ENCODE measurements at regions not wholly inside any gene's neighbourhood (a gene's known extent, or its start where the extent isn't known, plus 50 kb on each side); places are given as distances from the start of the nearest gene placed in this dataset.

DNA sequence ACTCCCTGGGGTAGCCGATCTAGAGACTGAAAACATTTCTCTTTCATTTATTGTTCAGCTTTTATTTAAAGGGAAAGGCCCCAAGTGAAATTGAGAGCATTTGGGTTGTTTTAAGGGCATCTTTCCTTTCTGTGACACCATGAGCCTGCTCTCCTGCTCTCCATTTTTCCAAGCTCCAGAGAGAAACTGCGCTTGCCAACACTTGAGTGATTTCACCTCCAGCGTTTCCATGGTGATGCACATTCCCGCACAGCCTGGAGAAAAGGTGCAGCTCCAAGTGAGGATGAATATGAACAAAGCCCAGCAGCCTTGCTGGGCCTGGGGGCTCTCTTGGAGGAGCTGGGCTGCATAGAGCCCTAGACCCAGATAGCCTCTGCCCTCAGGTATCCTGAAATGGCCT, 159.2 kb upstream of the PPP2R3A start:
- DNase-seq = no peak

DNA sequence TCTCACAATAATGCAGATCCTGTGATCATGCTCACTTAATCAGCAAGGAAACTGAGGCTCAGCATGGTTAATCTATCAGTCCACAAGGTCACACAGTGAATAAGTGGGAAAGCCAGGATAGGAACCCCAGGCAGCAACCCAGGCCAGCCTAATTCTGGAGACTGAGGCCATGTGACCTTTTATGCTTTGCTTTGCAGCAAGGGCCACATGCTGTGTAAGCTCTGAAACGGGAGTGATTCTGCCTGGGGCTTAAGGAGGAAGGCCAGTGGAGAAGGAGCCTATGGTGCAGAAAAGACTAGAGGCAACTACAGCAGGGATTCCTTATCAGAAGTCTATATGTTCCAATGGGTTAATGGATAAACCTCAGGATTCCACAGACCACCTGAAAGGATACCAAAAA, 157.6 kb upstream of the PPP2R3A start:
- DNase-seq = no peak

DNA sequence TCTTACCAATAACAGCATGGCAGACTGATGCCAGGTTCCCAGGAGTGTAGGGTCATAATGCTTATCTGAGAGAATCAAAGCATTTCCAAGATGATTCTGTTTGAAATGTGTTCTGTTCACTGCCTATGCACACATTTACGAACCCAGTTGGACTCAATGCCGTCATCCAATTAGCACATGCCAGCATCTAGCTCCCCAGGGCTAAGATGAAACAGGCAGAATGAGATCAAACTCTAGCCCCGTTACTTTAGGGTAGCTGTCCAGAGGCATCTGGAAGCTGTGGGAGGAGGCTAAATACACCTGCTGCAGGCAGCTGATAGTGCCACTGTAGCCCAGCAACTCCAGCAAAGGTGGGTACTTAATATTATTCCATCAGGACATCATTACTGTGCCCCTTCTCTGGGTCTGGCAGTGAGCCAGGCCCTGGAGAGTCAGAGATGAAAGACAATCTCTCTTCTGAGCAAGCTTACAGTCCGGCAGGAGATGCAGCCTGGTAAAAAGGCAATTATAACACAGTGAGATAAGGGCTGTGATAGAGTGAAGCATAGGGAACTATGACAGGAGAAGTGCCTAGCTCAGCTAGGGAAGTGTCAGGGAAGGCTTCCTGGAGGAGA, 156.4 kb upstream of the PPP2R3A start:
- no peak for DNase-seq

DNA sequence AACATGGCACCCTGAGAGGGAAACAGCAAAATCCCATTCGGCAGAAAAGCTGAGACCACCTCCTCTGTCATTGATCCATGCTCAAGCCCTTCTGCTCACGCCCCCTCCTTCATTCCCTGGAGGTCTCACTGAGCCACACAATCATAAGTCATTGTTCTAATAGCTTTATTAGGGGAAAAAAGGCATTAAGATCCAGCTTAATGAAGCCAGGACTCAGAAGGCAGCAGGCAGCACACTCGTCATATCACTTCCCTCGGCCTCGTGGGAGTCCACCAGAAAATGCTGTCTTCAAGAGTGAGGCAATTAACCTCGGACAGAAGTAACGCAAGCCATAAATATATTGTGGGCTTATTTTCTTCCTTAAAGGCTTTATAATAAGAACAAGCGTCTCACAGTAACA, 153.9 kb upstream of the PPP2R3A start:
- no peak for DNase-seq

DNA sequence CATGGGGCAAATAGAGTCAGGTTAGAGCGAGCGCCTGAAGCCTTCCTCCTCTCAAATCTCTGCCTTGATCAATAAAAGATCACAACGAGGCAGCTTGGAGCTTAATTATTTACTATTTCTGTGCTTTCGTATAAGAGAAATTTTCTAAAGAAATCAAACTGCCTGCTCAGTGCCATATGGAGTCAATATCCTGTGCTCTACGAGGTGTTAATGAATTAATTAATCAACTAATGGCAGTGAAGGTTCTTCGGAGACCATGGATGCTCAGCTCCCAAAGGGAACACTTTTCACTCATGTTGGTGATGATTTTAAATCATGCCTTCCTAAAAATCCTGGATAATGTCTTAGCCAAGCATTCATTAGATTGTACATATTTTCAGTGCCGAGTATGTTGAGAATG, 153.5 kb upstream of the PPP2R3A start:
- DNase-seq = no peak

DNA sequence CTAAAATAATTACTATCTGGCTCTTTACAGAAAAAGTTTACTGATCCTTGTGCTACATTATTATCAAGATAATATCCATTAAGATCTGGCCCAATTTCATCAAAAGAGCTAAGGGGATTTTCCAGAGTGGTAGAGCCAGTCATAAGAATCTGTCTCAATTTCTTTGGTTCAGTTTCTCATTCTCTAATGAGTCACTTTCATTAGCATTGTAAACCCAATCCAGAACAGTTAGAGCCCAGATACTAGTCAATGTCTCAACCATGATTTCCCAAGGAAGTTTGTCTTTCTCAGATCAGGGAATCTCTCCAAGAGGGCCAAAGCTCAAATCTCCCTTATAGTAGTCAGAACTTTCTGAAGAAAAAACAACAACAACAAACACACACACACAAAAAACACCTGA, 131.1 kb upstream of the PPP2R3A start:
- DNase-seq = no peak

DNA sequence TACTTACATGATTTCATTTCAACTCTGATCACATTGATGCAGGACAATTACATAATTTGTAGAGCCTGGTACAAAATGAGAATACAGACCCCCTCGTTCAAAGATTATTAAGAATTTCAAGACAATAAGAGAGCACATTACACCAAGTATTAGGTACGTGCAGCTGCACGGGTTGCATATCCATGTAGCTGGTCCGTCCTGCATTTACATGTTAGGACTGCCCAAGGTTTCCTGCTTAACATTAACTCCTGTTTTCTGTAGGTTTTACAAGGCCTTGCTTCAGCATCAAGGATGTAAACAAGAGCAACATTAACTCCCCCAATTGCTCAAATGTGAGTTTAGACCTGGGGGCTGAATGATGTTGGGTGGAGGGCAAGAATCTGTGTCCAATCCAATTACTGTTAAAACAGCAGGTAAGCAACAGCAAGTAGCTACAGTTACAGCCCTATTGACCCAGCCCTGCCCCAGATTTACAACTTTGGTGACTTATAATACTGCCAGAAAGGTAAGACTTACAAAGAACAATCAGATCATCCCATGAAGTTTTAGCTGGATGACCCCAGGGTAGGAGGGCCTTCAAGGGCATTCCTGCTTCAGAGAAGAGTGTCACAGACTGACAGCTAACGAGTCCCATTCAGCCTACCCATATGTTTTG, 127.4 kb upstream of the PPP2R3A start:
- DNase-seq = no peak

DNA sequence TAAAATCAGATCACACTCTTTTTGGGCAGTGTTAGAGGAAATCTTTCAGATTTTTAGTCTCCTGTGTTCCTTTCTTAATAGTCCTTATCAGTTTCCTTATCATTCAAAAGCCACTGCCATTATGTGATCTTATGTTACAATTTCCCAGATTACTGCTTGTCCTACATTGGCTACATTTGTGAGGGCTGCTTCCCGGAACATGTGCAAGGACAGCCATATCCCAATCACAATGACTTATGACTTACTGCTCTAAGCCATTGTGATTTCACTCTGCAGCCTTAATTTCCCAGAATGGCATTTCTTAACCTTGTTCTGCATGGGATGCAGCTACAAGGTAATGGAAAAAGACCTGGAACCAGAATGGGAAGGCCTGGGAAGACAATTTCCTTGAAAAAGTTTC, 125.1 kb upstream of the PPP2R3A start:
- no peak for DNase-seq

DNA sequence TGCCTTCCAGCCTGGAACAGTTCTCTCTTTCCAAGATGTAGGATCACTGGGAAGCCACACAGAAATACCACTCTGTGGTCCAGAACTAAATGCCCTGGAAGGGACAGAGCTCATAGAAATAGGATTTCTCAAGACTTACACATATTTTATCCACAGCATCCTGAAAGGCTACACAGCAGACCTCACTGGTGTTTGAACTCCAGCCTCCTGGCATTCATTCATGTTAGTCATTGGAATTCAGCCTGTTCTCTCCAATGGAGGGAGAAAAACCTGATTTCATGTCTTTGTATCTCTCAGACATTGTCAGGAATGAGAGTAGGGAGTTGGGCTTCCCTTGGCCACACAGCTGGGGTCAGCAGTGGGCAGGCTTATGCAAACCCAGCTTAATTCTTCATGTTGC, 121.1 kb upstream of the PPP2R3A start:
- DNase-seq = no peak

DNA sequence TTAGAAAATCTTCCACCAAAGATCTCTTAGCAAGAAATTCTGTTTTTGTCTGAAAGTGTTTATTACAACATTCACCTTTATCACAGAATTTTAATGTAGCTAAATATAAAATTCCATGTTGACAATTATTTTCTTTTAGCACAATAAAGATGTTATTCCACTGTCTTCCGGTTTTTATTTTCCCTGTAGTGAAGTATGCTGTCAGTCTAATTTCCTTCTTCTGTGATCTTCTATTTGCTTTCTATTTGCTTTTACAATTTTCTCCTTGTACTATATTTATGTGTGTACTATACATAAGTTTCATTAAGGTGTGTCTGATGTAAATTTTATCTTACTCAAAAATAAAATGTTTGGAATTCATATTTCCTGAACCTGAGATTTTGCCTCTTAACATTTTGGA, 117.5 kb upstream of the PPP2R3A start:
- DNase-seq = no peak

DNA sequence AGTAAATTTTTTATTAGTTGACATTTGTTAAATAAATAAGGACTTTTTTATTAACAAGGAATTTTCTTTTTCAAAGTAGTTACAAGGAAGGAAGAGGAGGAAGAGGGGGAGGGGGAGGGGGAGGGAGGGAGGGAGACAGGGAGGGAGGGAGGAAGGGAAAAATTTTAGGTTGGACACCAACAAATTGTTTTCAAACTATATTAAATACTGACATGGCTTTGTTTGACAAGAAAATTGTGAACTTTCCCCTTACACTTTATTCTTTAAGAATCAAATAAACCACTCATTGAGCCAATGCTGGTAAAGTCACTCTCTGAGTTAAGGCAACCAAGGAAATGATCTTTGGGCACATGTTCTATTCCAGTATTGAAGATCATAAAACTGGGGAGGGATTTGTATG, 115.7 kb upstream of the PPP2R3A start:
- DNase-seq = no peak

DNA sequence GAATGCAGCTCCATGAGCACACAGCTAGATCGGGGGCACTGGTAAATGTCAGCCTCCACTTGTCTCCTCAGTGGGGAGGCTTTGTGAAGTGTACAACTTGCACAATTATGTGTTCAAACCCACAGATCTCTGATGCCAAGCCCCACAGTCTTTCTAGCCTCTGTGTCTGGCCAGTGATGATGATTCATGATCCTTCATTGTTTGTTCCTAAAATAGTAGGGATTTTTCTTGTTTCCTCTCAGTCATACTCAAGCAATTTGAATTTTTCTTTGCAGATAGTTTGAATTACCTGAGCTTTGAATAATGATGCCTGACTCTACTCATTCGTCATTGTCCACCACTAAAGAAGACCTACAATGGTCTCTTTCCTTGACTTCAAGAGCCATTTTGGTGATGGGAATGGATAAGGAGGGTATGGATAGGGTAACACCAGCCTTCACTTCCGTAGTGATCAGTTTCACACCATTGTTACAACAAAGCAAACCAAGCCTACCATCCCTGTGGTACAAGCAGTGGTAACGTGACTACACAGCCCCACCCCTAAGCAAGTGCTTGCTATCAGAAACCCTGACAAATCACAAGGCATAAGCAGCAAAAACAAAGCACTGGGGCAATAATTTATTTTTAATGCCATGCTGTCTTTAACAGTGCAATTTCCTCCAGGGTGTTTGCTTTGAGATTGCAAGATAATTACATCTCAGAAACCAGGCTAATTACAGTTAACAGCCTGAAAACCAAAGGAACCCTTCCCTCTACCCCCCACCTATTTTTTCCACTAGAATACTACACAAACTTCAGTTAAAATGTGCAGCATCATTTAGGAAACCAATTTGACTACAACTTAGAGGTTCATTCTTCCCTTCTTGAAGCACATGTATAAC, 114.1 kb upstream of the PPP2R3A start:
- DNase-seq = no peak

DNA sequence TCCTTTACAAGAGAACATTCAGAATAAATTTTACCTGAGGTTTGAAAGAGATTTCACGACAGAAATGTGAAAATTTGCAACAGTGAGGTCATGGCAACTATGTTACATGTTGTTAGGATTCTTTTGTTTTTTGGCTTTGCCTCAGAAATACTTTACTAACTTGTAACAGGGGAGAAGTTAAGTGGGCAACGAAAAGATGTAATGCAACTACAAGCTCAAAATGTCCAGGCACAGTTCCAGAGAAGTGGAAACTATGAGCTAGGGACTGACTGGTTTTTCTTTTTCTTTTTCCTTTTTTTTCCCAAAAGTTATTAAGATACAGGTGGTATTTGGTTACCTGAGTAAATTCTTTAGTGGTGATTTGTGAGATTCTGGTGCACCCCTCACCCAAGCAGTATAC, 111.5 kb upstream of the PPP2R3A start:
- no peak for DNase-seq

DNA sequence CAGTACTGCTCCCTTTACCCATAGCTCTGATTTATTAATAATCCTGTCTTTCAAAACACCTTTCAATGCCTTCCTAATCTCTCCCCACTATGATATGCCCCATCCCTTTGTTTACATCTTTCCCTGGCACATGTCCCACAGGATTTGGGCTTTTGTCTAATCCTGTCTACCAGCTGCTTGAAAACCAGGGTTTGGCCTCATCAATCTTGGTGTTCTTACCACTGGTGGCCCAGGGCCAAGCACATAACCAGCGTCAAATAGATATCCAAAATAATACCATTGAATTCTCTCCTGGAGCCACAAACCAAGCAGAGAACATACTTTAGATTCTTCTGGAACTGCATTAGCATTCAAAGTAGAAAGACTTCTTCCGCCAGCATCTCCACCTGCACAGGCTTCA, 104.8 kb upstream of the PPP2R3A start:
- no peak for DNase-seq

DNA sequence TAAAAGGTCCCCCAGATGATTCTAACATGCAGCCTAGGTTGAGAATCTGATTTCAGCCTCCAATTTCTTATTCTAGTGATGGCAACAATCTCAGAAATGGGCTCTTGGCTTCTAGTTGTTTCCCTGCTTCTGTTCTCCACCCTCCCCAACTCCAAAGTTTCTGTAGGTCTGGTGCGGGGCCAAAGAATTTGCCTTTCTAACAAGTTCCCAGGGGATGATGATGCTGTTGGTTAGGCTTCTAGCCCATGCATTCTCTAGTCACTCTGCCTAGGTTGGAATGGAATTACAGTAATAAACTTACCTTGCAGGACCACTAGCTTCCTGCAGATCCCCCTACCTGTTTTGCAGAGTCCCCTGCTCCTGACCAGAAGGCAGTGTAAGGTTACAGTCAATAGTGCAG, 103.2 kb upstream of the PPP2R3A start:
- DNase-seq = no peak

DNA sequence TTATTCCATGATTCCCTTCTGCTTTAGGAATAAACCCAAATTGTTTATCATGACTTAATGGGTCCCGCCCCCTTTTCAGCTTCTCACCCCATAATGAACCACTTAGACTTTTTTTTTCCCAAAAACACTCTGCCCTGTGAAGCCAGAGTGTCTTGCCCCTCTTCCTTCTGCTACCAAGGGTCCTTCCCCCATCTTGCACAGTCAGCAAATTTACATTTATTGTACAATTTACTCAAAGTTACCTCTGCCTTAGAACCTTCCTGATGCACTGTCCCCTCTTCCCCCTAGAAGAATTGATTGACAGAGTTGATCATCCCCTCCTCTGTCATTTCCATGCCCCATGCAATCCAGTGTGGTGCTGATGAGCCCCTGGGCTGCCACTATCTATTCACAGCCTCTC, 101.5 kb upstream of the PPP2R3A start:
- no peak for DNase-seq

DNA sequence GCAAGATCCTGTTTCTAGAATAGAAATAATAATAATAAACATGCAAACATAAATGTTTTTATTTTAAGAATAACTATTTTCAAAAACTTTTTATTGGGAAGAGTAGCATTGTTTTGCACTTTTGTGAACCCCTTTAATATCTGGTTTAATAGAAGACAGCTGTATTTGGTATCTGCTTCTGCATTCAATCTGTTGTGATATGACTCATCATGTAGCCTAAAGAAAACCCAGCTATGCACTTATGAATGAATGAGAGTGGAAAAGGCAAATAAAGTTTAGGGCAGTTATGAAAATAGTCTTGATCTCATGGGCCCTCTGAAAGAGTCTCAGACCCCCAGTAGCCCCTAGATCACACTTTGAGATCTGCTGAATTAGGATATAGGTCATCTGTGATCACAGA, 100.4 kb upstream of the PPP2R3A start:
- no peak for DNase-seq

DNA sequence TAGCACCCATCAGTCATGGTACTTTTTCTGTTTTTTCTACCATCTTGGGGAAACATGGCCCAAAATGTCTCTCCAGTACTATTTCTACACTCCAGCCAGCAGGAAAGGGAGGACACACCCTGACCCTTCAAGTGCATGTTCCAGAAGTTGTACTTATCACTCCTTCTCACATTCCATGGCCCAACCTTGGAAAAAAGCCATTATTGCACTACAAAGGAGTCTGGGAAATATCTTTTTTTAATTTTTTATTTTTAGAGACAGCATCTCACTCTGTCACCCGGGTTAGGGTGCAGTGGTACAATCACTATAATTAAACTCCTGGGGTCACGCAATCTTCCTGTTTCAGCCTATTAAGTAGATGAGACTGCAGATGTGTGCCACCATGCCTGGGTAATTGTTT, 100.0 kb upstream of the PPP2R3A start:
- DNase-seq = no peak

DNA sequence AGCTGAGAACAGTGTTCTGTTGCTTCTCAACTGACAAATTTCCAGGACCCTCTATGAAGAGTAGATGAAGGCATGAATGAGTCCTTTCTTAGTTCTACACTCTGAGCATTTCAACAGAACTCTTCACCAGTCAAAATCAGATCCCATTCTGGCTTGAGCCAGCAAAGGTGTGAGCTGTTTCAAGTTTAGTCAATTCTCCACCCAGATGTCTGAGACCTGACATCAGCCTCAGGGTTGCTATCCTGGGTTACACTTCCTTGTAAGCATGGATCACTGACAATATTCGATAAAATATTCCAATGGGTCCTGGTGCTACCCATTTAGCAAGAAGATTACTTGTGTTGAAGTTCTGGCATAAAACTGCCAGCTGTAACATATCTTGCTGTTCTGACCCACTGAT, 97.6 kb upstream of the PPP2R3A start:
- no peak for DNase-seq

DNA sequence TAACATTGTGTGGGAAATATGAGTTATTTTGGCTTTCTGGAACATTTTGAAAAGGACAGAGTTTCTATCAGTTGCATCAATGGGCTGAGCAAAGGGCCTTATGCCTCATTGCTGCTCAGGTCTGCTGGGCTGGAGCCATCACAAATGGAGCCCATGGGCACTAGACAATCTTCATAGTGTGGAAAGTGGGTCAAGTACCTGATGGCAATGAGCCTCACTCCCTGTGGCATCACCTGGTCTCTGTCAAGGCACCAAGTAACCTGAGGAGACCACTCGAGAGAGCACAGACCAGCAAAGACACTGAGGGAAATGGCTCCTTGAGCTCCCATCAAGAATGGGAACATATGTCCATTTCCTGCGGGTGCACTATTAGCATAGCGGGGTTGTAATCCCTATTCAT, 96.7 kb upstream of the PPP2R3A start:
- DNase-seq = no peak

DNA sequence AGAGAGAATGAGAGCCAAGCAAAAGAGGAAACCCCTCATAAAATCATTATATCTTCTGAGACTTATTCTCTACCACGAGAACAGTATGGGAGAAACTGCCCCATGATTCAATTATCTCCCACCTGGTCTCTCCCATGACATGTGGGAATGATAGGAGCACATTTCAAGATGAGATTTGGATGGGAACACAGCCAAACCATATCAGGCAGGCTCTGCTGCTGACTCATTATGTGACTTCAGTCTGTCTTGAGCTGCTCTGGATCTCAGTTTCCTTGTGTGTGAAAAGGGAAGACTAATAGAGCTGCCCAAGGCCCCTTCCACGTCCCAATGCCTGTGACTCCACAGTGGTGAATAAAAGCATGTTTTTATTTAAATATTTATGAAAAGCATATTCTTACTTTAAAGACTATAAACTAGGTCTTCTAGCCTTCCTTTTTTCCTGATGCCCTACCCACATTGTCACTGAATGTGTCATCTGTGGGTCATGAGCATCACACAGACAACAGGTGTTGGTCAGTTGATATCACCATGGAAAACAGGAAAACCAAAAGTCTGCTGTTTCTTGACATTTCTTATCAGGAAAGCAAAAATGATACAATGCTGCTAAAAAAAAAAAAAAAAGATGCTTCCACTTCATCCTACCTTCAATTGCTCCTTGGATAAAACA, 96.0 kb upstream of the PPP2R3A start:
- DNase-seq = no peak

DNA sequence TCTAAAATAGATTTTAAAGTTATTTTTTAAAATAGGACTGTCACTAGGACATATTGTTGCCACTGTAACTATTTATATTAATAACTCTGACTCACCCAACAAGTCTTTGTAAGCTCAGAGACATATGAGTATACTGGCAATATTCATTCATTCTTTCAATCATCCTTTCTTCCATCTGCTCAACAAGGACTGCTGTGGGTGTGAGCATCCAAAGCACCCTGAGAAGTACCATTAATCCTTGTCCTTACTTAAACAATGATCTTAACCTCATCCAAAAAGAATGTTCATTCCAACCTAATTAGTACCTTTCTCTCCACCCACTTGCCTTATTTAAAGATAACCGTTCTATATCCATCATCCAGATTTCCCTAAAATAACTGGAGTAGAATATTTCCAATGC, 94.2 kb upstream of the PPP2R3A start:
- no peak for DNase-seq

DNA sequence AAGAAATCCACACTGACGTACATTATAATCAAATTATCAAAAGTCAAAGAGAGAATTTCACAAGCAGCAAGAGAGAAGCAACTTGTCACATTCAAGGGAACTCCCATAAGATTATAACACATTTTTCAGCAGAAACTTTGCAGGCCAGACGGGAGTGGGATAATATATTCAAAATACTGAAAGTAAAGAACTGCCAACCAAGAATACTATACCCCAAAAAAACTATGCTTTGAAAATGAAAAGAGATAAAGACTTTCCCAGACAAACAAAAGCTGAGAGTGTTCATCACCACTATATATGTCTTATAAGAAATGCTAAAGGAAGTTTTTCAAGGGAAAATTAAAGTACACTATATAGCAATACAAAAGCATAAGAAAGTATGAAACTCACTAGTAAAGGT, 91.5 kb upstream of the PPP2R3A start:
- no peak for DNase-seq

DNA sequence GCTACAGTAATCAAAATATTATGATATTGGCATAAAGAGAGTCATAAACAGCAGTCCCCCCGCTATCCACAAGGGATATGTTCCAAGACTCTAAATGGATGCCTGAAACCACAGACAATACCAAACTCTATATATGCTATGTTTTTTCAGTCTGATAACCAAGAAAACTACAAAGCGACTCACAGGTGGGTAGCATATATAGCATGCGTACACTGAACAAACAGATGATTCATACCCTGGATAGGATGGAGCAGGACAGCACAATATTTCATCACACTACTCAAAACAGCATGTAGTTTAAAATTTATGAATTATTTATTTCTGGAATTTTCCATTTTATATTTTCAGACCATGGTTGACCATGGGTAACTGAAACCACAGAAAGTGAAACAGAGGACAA, 87.0 kb upstream of the PPP2R3A start:
- DNase-seq = no peak

All from CD4-positive, alpha-beta T cell treated with Interleukin-4 for 4 hours (primary cell).